Right lobe of liver (tissue), 6 donors: ENCODE measurements at regions not wholly inside any gene's neighbourhood (a gene's known extent, or its start where the extent isn't known, plus 50 kb on each side); places are given as distances from the start of the nearest gene placed in this dataset.

Experiments used
- ATAC-seq, 4 donors: fragments of 200-7000 bp; cut with Tn5 transposase; one replicate each; pipeline ENCODE4 v1.9.1; 2020; ENCODE audit warnings: mild to moderate bottlenecking in 4 of 4, moderate library complexity in 4 of 4
- DNase-seq, 3 donors: peaks; one replicate each; pipeline ENCODE4 v3.0.0-alpha.2; 2020
- H3K27ac ChIP-seq, 3 donors: fragments of 200-600 bp; one replicate each; pipeline ENCODE4 v1.8.0; 2022
- H3K27me3 ChIP-seq, 2 donors: fragments of 200-600 bp; one replicate each; pipeline ENCODE4 v1.8.0; 2022
- H3K36me3 ChIP-seq, 4 donors: fragments of 200-600 bp; sonication (generic) in 1 of 4; one replicate each; pipeline versions ENCODE4 v1.5.1 to v1.8.0; 2017 to 2022; ENCODE audit warnings: control low read depth in 1 of 4
- H3K4me1 ChIP-seq, 4 donors: fragments of 200-600 bp; sonication (generic) in 1 of 4; one replicate each; pipeline versions ENCODE4 v1.5.1 to v1.8.0; 2017 to 2022; ENCODE audit warnings: control low read depth in 1 of 4
- H3K4me3 ChIP-seq, 3 donors: fragments of 200-600 bp; one replicate each; pipeline ENCODE4 v1.8.0; 2022
- H3K9me3 ChIP-seq, 4 donors: fragments of 200-600 bp; sonication (generic) in 1 of 4; one replicate each; pipeline versions ENCODE4 v1.5.1 to v1.8.0; 2017 to 2022; ENCODE audit warnings: control low read depth in 1 of 4
- POLR2A ChIP-seq: fragments of 450-650 bp; IDR thresholded peaks from one replicate; pipeline ENCODE4 v1.6.1; 2017; ENCODE audit warnings: antibody characterized with exemption, mild to moderate bottlenecking
- WGBS: methylation state at CpG from one replicate; pipeline ENCODE4 v1.1.6; 2018; ENCODE audit warnings: low coverage, low lambda C conversion rate; ENCODE audit not compliant: insufficient coverage; ENCODE audit errors: missing lambda C conversion rate; 5-methylcytosine and 5-hydroxymethylcytosine counted together
- intact Hi-C, 2 donors: fragments of 100-400 bp; cut with DNase I; formaldehyde crosslinking; loops; one replicate each; pipeline versions ENCODE4 v1.11.2 to v1.14.1; 2022
- TF ChIP-seq, protein P1 (sequence below), 4 donors: fragments of 200-600 bp in 3 of 4; fragments of 450-650 bp in 1 of 4; IDR thresholded peaks; one replicate each; pipeline versions ENCODE4 v1.5.1 to v1.8.0; 2016 to 2022; ENCODE audit warnings: antibody characterized with exemption in 4 of 4, mild to moderate bottlenecking in 2 of 4
- donor health status: DM: no; HTN: yes; CAD: no.
- donor health status: DM: no; HTN: no; CAD: no.
- donor health status: DM: no; HTN: no; CAD: no.
- donor health status: DM: no; HTN: yes; CAD: no.
- donor health status: DM: no; HTN: yes; CAD: no.

GRCh38 chr2:225319872-225320271 lies 79.6 kb upstream of the NYAP2 start:
- Histone ChIP-seq H3K4me3 (no peak overlapping the region), H3K27ac (no peak overlapping the region), H3K4me1 (no peaks in the 10 kb centered on the region), H3K9me3 (no peaks in the 10 kb centered on the region), H3K36me3 (no peaks in the 10 kb centered on the region), H3K27me3 (no peaks in the 10 kb centered on the region)
- ATAC-seq: no peak
- TF ChIP-seq, protein P1, sequence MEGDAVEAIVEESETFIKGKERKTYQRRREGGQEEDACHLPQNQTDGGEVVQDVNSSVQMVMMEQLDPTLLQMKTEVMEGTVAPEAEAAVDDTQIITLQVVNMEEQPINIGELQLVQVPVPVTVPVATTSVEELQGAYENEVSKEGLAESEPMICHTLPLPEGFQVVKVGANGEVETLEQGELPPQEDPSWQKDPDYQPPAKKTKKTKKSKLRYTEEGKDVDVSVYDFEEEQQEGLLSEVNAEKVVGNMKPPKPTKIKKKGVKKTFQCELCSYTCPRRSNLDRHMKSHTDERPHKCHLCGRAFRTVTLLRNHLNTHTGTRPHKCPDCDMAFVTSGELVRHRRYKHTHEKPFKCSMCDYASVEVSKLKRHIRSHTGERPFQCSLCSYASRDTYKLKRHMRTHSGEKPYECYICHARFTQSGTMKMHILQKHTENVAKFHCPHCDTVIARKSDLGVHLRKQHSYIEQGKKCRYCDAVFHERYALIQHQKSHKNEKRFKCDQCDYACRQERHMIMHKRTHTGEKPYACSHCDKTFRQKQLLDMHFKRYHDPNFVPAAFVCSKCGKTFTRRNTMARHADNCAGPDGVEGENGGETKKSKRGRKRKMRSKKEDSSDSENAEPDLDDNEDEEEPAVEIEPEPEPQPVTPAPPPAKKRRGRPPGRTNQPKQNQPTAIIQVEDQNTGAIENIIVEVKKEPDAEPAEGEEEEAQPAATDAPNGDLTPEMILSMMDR (IDR thresholded peaks at IDR 0.05): no peak
- TF ChIP-seq POLR2A: no peak
- intact Hi-C loops: no loop called here
- no peak for DNase-seq

DNA sequence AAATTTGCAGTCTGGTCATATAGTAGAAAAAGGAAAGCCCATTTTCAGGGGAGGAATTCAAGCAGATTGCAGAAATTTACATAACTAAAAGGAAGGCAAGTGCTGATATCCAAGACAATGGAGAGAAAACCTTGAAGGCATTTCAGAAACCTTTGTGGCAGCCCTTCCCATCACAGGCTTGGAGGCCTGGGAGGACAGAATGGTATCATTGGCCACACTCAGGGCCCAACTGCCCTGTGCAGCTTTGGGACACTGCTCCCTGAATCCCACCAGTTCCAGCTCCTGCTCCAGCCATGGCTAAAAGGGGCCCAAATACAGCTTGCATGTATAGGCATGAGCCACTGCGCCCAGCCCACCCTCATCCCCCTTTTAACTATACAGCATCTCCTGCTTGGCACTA lies 81.1 kb upstream of the NYAP2 start:
- no peak overlapping the region for H3K4me3 ChIP-seq
- DNase-seq (no peak), ATAC-seq (no peak)
- no peaks in the 10 kb centered on the region for H3K27me3 ChIP-seq
- H3K4me1 ChIP-seq: no peaks in the 10 kb centered on the region
- TF ChIP-seq, protein P1 (IDR thresholded peaks at IDR 0.05): no peak
- TF ChIP-seq POLR2A: no peak
- no peaks in the 10 kb centered on the region for H3K9me3 ChIP-seq
- intact Hi-C loops: no loop called here
- no peak overlapping the region for H3K27ac ChIP-seq
- no peaks in the 10 kb centered on the region for H3K36me3 ChIP-seq
- 50% methylated on average over 1 of the region's 1 CpG for WGBS

DNA sequence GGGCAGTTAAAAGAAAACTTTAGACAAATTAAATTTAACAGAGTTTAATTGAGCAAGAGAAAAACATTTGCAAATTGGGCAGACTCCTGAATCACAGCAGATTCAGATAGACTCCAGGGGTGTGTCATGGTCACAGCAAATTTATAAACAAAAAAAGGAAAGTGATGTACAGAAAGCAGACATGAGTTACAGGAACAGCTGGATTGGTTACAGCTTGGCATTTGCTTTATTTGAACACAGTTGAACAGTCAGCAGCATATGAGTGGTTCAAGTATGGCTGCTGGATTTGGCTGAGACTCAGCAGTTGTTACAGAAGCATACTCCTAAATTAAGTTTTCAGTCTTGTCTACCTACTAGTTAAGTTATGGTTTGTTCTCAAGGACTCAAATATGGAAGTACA lies 82.3 kb upstream of the NYAP2 start:
- H3K9me3 ChIP-seq: no peaks in the 10 kb centered on the region
- no peaks in the 10 kb centered on the region for H3K36me3 ChIP-seq
- intact Hi-C loops: no loop called here
- no peaks in the 10 kb centered on the region for H3K4me1 ChIP-seq
- TF ChIP-seq, protein P1 (IDR thresholded peaks at IDR 0.05): no peak
- TF ChIP-seq POLR2A: no peak
- DNase-seq: no peak
- H3K27ac ChIP-seq: no peak overlapping the region
- no peak overlapping the region for H3K4me3 ChIP-seq
- H3K27me3 ChIP-seq: no peaks in the 10 kb centered on the region
- no peak for ATAC-seq

DNA sequence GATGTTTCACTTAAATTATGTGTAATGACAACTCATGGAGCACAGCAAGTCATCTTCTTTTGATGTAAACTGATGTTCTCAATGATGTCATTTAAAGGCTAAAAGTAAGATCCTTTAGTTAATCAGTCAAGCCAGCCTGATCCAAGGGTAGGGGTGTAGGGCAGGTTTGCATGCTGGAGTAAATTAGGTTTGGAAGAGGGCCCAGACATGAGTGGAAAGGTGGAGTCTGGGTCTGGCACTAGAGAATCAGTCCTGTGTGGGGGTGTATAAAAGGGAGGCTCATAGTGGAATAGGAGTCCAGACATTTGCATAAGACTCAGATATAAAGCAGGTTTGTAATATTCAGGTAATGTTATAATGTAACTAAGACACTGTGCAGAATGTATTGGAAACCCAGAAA lies 88.8 kb upstream of the NYAP2 start:
- H3K4me1 ChIP-seq: no peaks in the 10 kb centered on the region
- H3K9me3 ChIP-seq: no peaks in the 10 kb centered on the region
- H3K36me3 ChIP-seq: no peaks in the 10 kb centered on the region
- no peak overlapping the region for H3K4me3 ChIP-seq
- no peak for TF ChIP-seq POLR2A
- TF ChIP-seq, protein P1 (IDR thresholded peaks at IDR 0.05): no peak
- intact Hi-C loops: no loop called here
- no peak overlapping the region for H3K27ac ChIP-seq
- no peak for ATAC-seq
- no peak for DNase-seq
- H3K27me3 ChIP-seq: no peaks in the 10 kb centered on the region

- DNase-seq (no peak), ATAC-seq (no peak)
- intact Hi-C loops: no loop called here
Measured at GRCh38 chr2:225309516-225309915, 90.0 kb upstream of the NYAP2 start.

More at GRCh38 chr2:225309516-225309915, 90.0 kb upstream of the NYAP2 start:
- Histone ChIP-seq H3K4me3 (no peak overlapping the region), H3K9me3 (no peaks in the 10 kb centered on the region), H3K4me1 (no peaks in the 10 kb centered on the region), H3K36me3 (no peaks in the 10 kb centered on the region), H3K27me3 (no peaks in the 10 kb centered on the region), H3K27ac (no peak overlapping the region)
- no peak for TF ChIP-seq POLR2A
- TF ChIP-seq, protein P1 (IDR thresholded peaks at IDR 0.05): no peak
